T-helper 2 cell (primary cell): ENCODE measurements at regions not wholly inside any gene's neighbourhood (a gene's known extent, or its start where the extent isn't known, plus 50 kb on each side); places are given as distances from the start of the nearest gene placed in this dataset.

Experiments used
- DNase-seq, 5 experiments: peaks; one replicate each; pipeline versions ENCODE4 v3.0.0 to v3.0.0-alpha.2; 2012 to 2022

- DNase-seq = no peak
Measured at GRCh38 chr14:98859301-98859700, 412.7 kb downstream of the BCL11B start.

GRCh38 chr14:98864211-98864610 lies 407.8 kb downstream of the BCL11B start:
- DNase-seq = no peak

- DNase-seq = no peak
Measured at GRCh38 chr14:98867146-98867545, 404.9 kb downstream of the BCL11B start.

- DNase-seq = no peak
Measured at GRCh38 chr14:98867726-98868125, 404.3 kb downstream of the BCL11B start.

GRCh38 chr14:98868866-98869265 lies 403.1 kb downstream of the BCL11B start:
- DNase-seq = no peak

GRCh38 chr14:98871796-98872195 lies 400.2 kb downstream of the BCL11B start:
- DNase-seq = no peak

GRCh38 chr14:98877065-98877464 lies 394.9 kb downstream of the BCL11B start:
- DNase-seq = no peak

GRCh38 chr14:98878282-98878681 lies 393.7 kb downstream of the BCL11B start:
- no peak for DNase-seq

- DNase-seq = no peak
Measured at GRCh38 chr14:98886982-98887381, 385.0 kb downstream of the BCL11B start.

- DNase-seq = no peak
Measured at GRCh38 chr14:98888281-98888680, 383.7 kb downstream of the BCL11B start.

GRCh38 chr14:98888927-98889835 lies 382.8 kb downstream of the BCL11B start:
- no peak for DNase-seq

- DNase-seq = no peak
Measured at GRCh38 chr14:98889836-98890185, 382.2 kb downstream of the BCL11B start.

GRCh38 chr14:98890556-98891340 lies 381.2 kb downstream of the BCL11B start:
- DNase-seq = no peak

- no peak for DNase-seq
Measured at GRCh38 chr14:98893675-98894074, 378.3 kb downstream of the BCL11B start.

GRCh38 chr14:98894600-98894999 lies 377.4 kb downstream of the BCL11B start:
- DNase-seq = no peak

GRCh38 chr14:98896449-98896848 lies 375.5 kb downstream of the BCL11B start:
- DNase-seq = no peak

- DNase-seq = no peak
Measured at GRCh38 chr14:98897605-98898309, 374.2 kb downstream of the BCL11B start.

- no peak for DNase-seq
Measured at GRCh38 chr14:98899441-98899840, 372.6 kb downstream of the BCL11B start.

- DNase-seq = no peak
Measured at GRCh38 chr14:98900236-98900635, 371.8 kb downstream of the BCL11B start.

GRCh38 chr14:98900798-98901197 lies 371.2 kb downstream of the BCL11B start:
- no peak for DNase-seq

- no peak for DNase-seq
Measured at GRCh38 chr14:98901511-98902205, 370.3 kb downstream of the BCL11B start.

- no peak for DNase-seq
Measured at GRCh38 chr14:98903371-98903770, 368.6 kb downstream of the BCL11B start.

GRCh38 chr14:98904677-98905076 lies 367.3 kb downstream of the BCL11B start:
- no peak for DNase-seq
